ENCODE measurements at regions not wholly inside any gene's neighbourhood (a gene's known extent, or its start where the extent isn't known, plus 50 kb on each side); places are given as distances from the start of the nearest gene placed in this dataset.

DNA sequence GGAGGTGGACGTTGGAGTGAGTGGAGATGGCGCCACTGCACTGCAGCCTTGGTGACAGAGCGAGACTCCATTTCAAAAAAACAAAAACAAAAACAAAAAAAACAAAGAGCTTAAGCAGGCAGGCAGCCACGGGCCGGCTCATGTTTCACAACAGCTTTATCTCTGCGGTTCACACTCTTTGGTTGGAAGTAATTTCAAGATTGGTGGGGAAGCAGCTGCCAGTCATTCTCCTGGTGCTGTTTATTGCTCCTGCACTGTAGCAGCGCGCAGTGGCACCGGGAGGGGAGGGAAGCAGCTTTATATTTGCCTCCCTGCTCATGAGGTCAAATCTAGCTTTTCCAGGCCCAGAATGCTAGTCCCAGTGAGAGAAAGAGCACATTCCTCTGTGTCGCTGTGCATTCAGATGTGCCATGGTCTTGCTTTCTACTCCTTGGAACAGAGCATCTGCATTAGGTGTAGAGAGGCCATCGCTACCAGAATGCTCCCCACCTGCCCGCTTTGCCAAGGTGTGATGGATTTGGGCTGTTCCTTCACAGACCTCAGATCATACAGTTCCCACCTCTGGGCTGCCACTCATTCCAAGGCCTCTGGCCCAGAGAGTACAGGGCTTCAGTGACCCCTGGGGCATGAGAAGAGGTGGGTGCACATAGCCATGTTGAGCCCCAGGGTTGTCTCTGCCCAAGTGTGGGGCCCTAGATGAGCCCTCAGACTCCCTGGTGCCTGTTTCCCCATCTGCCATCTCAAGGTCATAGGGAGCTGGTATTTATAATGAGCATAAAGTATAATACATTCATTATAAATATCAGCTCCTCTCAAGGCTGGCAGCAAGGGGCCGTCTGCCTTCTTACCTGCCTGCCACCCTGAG is 270.4 kb downstream of the MED10 start:
- no peaks in the 10 kb centered on the region for H3K4me1 ChIP-seq (ENCODE audit: insufficient read depth, low read length)
- no peak overlapping the region for H2AFZ ChIP-seq (ENCODE audit: low read length)
- H3K18ac ChIP-seq (ENCODE audit: insufficient read length, low read depth, low read length): no peak overlapping the region
- H3K27me3 ChIP-seq (ENCODE audit: insufficient read depth, low read length): no peaks in the 10 kb centered on the region
- no peak overlapping the region for H4K91ac ChIP-seq (ENCODE audit: insufficient read length, low read depth, low read length)
- Mint-ChIP-seq H3K4me1 (peaks cover 10 to 17% of the 10 kb centered on the region in 2 experiments), H3K4me3 (no peak overlapping the region), H3K27ac (no peak overlapping the region), H3K9me3 (no peaks in the 10 kb centered on the region), H3K36me3 (ENCODE audit: insufficient read depth in 1 of 3, low read depth in 3 of 3) (no peaks in the 10 kb centered on the region), H3K27me3 (ENCODE audit: low read depth) (peaks cover 2% of the 10 kb centered on the region; the same call in 1 of the 2 replicates)
- no peaks in the 10 kb centered on the region for H3K79me2 ChIP-seq (ENCODE audit: insufficient read depth, low read length)
- H2BK15ac ChIP-seq (ENCODE audit: low read depth, low read length): no peak overlapping the region
- H3K14ac ChIP-seq (ENCODE audit: insufficient read depth, low read length): no peak overlapping the region; the same call in 1 of the 2 replicates
- no CpG with 5 or more reads among the region's 13 CpGs for WGBS (ENCODE audit: extremely low coverage, insufficient read length, low lambda C conversion rate)
- H3K27ac ChIP-seq (ENCODE audit: insufficient read length, low read depth, low read length): no peak overlapping the region
- no peak overlapping the region for H3T11ph ChIP-seq (ENCODE audit: low read length)
- no peak overlapping the region for H4K8ac ChIP-seq (replicated peaks; ENCODE audit: insufficient read length, low read depth, low read length)
- no peak overlapping the region for H4K5ac ChIP-seq (ENCODE audit: insufficient read length, low read depth, low read length)
- H2AK5ac ChIP-seq (ENCODE audit: insufficient read length, low read length): no peak overlapping the region
- DNase-seq: no peak
- no peak overlapping the region for H3K56ac ChIP-seq (ENCODE audit: insufficient read length, low read depth, low read length)
- no peak overlapping the region for H3K23ac ChIP-seq (ENCODE audit: insufficient read length, low read depth, low read length)
- H3K79me1 ChIP-seq (ENCODE audit: insufficient read depth, low read depth, low read length, poor library complexity, severe bottlenecking): no peaks in the 10 kb centered on the region
- H3K4me2 ChIP-seq (ENCODE audit: insufficient read depth, insufficient read length, low read length): no peak overlapping the region
- H2BK20ac ChIP-seq (ENCODE audit: low read depth, low read length, poor library complexity, severe bottlenecking): no peak overlapping the region
- no peak overlapping the region for H2BK5ac ChIP-seq (ENCODE audit: insufficient read length, low read length)
- H3K23me2 ChIP-seq (ENCODE audit: insufficient read length, low read depth, low read length, poor library complexity, severe bottlenecking): no peaks in the 10 kb centered on the region
- no peak overlapping the region for H2BK12ac ChIP-seq (ENCODE audit: insufficient read length, low read depth, low read length)
- H4K20me1 ChIP-seq (ENCODE audit: control insufficient read depth, insufficient read depth, insufficient read length): no peaks in the 10 kb centered on the region
- H3K9ac ChIP-seq (ENCODE audit: extremely low read depth, insufficient read length, low read length): no peak overlapping the region
- H2BK120ac ChIP-seq (ENCODE audit: low read depth, low read length, poor library complexity, severe bottlenecking): no peak overlapping the region
- H3K9me3 ChIP-seq (ENCODE audit: control insufficient read depth, low read depth, low read length): no peaks in the 10 kb centered on the region
- TF ChIP-seq, protein P1, sequence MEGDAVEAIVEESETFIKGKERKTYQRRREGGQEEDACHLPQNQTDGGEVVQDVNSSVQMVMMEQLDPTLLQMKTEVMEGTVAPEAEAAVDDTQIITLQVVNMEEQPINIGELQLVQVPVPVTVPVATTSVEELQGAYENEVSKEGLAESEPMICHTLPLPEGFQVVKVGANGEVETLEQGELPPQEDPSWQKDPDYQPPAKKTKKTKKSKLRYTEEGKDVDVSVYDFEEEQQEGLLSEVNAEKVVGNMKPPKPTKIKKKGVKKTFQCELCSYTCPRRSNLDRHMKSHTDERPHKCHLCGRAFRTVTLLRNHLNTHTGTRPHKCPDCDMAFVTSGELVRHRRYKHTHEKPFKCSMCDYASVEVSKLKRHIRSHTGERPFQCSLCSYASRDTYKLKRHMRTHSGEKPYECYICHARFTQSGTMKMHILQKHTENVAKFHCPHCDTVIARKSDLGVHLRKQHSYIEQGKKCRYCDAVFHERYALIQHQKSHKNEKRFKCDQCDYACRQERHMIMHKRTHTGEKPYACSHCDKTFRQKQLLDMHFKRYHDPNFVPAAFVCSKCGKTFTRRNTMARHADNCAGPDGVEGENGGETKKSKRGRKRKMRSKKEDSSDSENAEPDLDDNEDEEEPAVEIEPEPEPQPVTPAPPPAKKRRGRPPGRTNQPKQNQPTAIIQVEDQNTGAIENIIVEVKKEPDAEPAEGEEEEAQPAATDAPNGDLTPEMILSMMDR (conservative IDR thresholded peaks at IDR 0.05): no peak
- no peak overlapping the region for H3K4ac ChIP-seq (ENCODE audit: low read depth, low read length)
